GM18870 (cell line): ENCODE measurements at regions not wholly inside any gene's neighbourhood (a gene's known extent, or its start where the extent isn't known, plus 50 kb on each side); places are given as distances from the start of the nearest gene placed in this dataset.
A peak's percentile ranks its signal among the peaks of the same experiment; 100 is the strongest.
"Not testable (repeated sequence)": the region's sequence is repeated elsewhere in the genome, so short reads cannot be mapped to it uniquely, and the experiment has no call there.

Source experiments
- ATAC-seq: cut with Tn5 transposase; IDR thresholded peaks from one replicate; pipeline ENCODE4 v1.9.1; 2021; ENCODE audit warnings: moderate library complexity; ENCODE audit not compliant: unreplicated experiment

DNA sequence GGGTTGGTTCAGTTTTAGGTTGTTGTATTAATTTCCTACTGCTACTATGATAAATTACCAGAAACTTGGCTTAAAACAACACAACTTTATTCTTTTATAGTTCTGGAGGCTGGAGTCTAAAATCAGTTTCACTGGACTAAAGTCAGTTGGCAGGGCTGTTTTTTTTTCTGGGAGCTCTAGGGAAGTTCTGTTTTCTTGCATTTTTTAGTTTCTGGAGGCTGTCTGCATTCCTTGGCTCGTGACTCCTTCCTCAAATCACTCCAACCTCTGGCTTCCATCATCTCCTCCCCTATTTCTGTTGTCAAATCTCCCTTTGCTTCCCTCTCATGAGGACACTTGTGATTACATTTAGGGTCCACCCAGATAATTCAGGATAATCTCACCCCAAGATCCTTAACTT is 51.3 kb upstream of the SUB1 start:
- ATAC-seq, result no peak

- ATAC-seq, result peak; percentile 37
These were observed 53.4 kb upstream of the SUB1 start for GRCh38 chr5:32531885-32532520.

GRCh38 chr5:32527321-32527720 is 58.0 kb upstream of the SUB1 start:
- ATAC-seq, result not testable (repeated sequence)

DNA sequence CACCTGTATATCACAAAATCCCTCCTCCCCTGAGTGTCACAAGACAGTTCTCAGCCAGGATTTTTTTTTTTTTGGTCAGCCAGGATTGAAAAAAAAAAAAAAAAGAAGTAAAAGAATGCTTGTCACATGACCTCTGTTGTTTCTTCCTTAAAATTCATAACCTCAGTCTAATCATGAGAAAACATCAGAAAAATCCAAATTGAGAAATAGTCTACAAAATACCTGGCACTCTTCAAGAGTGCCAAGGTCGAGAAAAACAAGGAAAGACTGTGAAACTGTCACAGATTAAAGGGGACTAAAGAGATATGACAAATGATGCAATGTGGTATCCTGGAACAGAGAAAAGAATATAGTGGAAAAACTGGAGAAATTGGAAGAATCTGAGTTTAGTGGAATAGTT is 58.5 kb upstream of the SUB1 start:
- ATAC-seq, result no peak

DNA sequence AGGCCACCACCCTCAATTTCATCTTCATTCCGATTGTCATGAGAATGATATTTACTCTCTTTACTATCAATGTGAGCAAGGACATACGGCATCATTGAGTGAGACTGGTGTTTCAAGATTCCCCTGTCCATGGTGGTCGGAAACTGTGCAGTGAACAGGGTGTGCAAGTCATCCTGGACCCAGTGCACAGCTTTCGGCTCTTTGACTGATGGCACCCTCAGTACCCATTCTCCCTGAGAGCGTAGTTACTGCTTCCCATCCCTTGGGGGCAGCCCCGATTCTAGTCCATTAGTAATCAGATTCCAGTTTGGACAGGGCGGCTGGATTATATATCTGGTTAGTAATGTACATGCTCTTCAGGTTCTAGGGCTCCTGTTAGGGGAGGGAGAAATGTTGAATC is 61.7 kb upstream of the SUB1 start:
- ATAC-seq, result no peak

GRCh38 chr5:32522429-32523143 is 62.8 kb upstream of the SUB1 start:
- no peak for ATAC-seq

- ATAC-seq, result no peak
These were observed 63.9 kb upstream of the SUB1 start for GRCh38 chr5:32521481-32521880.

DNA sequence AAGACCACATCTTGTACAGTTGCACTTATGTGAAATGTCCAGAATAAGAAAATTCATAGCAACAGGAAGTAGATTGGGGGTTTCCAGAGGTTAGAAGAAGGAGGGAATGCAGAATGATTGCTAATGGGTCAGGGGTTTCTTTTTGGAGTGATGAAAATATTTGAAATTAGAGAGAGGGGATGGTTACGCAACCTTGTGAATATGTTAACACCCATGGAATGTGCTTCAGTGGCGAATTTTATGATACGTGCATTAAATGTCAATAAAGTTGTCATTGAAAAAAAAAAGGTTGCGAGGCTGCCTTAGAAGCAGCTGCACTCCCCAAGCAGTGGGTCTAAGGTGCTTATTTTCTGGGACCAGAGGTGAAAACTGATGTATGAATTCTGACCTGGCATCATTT is 64.4 kb upstream of the SUB1 start:
- no peak for ATAC-seq

GRCh38 chr5:32520356-32520755 is 65.0 kb upstream of the SUB1 start:
- ATAC-seq, result no peak

DNA sequence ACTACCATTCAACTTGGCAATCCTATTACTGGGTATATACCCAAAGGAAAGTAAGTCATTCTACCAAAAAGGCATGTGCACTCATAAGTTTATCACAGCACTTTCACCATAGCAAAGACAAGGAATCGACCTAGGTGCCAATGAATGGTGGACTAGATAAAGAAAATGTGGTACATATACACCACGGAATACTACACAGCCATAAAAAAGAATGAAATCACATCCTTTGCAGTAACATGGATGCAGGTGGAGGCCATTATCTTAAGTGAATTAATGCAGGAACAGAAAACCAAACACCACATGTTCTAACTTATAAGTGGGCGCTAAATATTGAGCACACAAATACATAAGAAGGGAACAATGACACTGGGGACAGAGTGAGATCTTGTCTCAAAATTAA is 65.8 kb upstream of the SUB1 start:
- ATAC-seq, result no peak

DNA sequence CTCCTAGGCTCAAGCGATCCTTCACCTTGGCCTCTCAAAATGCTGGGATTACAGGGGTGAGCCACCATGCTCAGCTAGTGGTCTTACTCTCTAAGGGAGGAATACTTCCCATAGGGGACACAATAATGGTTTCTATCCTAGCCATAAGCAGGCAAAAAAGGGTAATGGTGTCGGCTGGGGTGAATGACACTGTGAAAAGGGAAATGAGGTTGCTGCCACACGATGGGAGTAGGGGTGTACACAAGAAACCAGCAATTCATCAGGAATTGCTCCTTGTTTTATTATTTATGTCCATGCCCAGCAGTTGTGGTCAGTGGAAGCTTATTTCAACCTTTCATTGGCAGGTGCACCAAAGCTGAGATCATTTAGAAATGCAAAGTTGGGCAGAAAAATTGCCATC is 70.3 kb upstream of the ZFR start:
- no peak for ATAC-seq

DNA sequence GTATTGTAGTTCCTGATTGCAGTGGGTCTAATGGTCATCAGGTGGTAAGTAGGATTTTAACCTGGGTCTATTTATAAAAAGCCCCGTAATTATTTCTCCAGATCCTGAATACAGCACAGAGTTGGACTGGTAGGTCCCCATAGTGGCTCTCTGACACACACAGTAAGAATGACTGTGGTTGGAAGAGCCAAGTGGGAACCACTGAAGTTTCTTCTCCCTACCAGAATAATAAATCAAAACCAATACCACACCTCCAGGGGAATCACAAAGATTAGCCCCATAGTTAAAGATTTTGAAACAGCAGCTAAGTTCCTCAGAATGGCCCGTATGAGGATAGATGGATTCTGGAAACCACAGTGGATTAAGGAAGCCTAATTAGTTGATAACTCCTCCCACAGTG is 68.4 kb upstream of the ZFR start:
- ATAC-seq, result no peak

DNA sequence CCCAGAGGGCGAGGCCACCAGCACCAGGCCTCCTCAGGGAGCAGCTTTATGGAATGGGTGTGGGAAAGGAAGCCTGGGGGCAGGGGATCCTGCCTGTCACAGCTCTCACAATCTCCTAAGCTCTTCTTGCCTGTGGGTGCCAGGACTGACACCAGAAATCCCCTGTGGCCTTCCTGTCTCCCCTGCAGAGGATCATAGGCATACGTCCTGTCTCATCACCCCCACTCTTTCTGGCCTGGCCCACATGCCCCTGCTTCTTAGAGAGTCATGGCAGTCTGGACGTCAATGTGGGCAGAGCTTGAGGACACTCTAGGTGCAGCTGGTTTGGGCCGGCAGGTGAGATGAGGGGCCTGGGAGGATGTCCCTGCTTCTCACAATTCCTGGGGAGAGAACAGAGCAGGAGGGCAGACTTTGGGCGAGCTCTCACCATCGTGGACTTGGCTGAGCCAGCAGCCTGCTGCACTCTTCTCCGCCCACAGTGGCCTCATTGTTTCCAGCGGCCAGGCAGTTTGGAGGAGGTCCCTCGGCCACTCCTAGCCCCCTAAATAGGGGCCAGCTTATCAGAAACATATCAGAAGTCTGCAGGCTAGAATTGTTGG is 67.3 kb upstream of the ZFR start:
- no peak for ATAC-seq

GRCh38 chr5:32510860-32511259 is 66.3 kb upstream of the ZFR start:
- ATAC-seq, result no peak

GRCh38 chr5:32508806-32509805 is 64.6 kb upstream of the ZFR start:
- ATAC-seq, result no peak

DNA sequence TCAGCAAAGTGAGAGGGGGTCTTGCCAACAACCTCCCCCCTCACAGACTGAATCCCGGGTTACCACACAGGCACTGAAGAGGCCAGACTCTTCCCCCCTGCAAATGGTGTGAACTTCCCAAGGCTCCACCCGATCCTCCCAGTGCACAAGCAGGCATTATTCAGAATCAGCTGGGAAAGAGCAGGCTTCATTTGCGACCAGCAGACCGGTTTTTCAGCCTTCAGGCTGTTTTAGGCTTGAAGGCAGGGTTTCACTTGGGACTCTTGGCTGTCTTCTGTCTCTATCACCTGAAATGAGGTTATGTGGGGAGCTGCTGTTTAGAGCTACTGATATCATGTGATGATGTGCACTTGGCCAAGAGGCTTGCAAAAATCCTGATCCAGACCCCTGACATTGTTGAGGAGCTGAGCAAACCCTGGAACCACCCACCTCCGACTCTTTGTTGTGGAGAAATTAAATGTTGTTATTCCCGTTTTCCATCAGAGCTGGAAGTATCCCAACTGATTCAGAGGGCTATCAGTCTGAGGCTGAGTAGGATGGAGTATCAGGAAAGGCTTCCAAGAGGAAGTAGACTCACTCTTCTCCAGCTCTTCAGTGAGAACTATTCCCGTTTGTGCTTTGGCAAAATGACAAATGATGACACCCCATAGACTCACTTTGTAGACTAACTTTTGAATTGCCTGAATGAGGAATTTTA is 63.3 kb upstream of the ZFR start:
- ATAC-seq, result no peak

DNA sequence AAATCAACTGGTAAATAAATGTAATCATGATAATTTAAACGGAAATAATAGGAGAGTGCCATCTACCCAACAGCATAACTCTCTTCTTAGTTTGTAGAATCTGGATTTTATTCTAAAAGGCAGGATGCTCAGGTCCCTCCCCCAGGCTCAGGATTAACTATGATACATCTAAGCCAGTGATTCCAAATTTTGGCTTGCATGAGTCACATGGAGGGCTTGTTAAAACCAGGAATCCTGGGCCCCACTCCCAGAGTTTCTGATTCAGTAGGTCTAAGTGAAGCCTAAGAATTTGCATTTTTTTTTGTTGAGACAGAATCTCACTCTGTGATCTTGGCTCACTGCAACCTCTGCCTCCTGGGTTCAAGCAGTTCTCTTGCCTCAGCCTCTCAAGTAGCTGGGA is 62.3 kb upstream of the ZFR start:
- ATAC-seq, result no peak

DNA sequence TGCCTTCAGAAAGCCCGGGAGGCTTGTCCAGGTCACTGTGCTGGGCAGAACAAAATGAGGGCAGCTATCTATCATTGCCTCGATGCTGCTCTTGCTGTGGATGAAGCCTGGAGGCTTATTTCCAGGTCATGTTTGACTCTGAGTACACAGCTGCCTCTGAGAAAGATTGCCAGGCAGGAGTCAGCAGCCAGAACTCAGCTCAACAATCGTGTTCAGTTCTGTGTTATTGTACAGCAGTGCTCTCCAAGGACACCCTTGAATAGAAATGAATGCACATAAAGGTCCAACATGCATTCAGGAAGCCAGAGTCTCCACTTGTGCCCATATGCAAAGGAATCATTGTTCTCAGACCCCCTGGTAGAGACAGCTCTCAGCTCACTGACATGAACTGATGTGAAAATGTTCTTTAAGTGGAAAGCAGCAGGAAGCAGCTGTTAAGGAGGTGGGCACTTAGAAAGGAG is 61.7 kb upstream of the ZFR start:
- ATAC-seq, result no peak

DNA sequence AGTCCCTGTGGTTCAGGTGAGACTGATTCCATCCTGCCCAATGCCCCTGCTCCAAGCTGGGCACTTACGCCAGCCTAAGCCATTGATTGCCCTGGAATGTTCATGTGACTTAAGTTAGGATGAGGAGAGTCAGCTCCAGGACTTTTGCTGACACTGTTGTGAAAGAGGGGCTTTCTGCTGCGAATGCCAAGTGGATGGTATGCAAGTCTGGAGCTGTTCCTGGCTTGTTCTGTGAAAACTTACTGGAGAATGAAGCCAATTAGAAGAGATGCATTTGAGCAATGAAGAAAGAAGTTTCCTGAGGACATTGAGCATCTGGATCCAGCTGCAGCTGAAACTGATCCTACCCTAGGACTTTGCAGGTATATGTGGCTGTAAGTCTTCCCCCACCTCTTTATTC is 61.2 kb upstream of the ZFR start:
- ATAC-seq, result no peak

- ATAC-seq, result no peak
These were observed 60.6 kb upstream of the ZFR start for GRCh38 chr5:32504989-32505596.
